Activated T-cell treated with anti-CD3 and anti-CD28 coated beads for 24 hours (primary cell): ENCODE measurements at regions not wholly inside any gene's neighbourhood (a gene's known extent, or its start where the extent isn't known, plus 50 kb on each side); places are given as distances from the start of the nearest gene placed in this dataset.
"Not testable (repeated sequence)": the region's sequence is repeated elsewhere in the genome, so short reads cannot be mapped to it uniquely, and the experiment has no call there.

Experiments used
- DNase-seq: peaks from one replicate; pipeline ENCODE4 v3.0.0-alpha.2; 2020; ENCODE audit warnings: low read depth

DNA sequence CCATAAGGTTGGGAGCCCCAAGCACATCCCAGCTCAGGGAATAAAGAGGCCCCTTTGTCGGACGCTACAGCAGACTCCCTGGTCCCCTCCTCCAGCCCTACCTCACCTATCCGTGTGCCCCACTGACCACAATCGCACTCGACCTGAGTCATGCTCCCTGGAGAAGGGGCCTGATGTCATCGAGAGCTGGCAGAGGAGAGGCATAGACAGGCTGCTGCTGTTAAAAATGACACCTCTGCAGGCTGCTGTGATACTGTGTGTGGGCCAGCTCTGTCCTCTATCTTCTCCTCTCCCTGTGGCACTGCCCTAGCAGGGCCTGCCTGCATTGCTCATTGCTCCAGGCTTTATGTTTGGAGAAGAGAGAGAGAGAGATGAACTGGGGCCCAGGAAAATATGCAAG is 123.4 kb upstream of the SYT13 start:
- no peak for DNase-seq

DNA sequence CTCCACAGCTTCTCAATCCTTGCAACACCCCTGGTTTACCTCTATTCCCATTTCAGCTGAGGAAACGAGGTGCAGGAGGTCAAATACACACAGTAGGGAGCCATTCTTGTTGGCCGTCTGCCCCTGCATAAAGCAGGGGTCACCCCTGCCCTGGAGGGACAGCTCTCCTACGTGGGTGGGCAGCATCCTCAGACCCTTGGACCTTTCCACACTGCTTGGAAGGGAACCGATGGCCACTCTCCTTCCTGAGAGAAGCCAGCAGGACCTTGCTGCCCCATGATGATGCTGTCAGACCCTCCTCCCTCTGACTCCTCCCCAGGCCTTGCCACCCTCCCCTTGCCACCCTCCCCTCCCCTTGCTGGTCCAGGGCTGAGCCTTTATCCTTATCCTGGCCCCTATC is 121.1 kb upstream of the SYT13 start:
- DNase-seq: no peak

DNA sequence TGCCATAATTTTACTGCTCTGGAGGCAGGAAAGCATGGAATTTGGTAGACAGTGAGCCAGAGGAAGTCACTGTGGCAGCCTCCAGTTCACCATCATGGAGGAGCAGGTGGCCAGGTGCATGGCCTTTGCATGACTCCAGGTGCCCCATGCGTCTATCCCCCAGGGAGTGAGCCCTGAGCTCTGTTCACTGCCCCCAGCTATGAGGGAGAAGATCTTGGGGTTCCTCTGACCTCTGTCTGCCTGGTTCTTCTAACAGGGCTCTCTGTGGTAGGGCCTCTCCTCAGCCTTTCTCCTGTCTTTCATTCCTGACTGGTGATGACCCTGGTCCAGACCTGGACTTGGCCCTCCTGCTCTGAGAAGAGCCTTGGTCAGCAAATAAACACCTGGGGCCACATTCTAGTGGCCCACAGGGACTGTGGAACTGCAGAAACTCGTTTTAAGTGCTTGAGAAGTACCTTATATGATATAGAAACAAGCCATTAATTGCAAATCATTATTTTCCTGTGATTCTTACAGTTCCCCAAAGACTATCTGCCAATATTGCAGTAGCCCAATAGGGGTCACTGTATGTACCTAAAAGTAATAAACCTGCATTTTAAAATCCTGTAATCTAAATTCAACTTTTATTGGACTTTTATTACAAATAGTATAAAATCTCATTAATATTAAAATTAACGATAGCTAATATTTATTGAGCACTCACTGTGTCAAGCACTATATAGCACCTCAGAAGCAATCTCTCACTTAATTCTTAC is 120.0 kb upstream of the SYT13 start:
- no peak for DNase-seq

DNA sequence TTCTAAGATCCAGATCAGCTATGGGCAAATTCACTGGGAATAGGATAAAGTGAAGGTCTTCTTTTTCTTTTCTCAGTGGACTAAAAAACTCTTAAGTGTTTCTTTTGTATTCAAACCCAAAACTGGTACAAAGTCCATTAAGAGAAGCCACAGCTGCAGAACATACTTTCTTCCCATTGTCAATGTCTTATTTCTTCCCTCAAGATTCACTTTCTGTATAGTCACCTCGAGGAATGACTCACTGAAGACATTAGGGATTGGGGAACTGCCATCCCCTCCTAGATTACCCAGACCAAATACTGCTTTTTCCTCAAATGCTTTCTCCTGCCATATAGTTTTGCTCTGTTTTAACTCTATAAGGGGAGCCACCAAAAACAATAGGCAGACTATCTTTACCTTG is 117.4 kb upstream of the SYT13 start:
- not testable (repeated sequence) for DNase-seq

DNA sequence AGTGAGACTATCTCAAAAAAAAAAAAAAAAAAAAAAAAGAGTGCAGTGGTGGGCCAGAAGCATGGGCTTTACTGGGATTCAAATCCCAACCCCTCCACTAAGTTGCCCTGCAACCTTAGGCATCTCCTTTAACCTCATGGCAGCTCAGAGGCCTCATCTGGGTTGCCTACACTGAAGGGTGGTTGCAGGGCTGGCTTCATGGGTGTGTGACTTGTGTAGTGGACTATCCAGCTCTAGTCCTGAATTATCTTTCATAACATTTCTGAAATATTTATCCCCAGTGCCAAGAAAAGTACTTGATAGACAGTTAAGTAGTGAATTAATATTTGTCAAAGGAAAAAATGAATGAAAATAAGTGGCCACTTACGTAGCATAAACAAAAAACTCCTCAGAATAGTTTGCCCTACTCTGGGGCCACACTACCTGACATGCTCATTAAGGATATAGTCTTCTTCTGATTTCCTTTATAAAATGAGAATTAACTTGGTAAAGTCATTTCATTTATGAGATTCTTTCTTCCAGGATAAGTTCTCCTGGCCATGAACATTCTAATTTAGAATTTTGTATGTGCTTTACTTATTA is 116.0 kb upstream of the SYT13 start:
- DNase-seq: no peak

DNA sequence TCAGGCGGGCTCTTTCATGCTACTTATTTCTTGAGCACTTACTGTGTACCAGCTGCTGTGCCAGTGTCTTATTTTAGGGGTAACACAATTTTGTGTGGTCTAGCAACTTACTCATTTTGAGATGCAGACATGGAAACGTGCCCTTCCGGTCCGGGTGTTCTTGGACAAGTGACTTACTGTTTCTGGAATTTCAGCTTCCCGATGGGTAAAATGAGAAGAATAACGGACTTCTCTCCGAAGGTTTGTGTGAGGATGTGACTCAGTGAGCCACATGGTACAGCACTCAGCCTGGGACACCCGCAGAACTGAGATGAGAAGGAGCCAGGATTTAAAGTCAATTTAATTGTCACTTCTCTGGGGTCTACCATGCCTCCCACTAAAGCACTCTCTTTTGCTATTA is 114.5 kb upstream of the SYT13 start:
- DNase-seq: no peak

DNA sequence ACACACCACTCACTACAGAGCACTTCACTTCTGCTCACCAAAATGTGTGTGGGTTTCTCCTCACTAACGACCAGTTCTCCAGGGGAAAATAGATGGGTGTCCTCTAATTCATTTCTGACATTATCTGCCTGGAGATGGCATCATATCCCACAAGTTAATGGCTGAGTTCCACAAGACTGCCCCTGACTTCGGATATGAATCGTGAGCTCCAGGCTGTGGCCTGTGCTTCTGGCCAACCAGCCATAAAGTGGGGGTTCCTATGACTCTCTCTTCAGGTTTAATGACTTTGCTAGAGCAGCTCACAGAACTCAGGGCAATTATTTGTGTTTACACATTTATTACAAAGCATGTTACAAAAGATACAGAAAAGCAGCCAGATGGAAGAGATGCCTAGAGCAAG is 113.0 kb upstream of the SYT13 start:
- no peak for DNase-seq

DNA sequence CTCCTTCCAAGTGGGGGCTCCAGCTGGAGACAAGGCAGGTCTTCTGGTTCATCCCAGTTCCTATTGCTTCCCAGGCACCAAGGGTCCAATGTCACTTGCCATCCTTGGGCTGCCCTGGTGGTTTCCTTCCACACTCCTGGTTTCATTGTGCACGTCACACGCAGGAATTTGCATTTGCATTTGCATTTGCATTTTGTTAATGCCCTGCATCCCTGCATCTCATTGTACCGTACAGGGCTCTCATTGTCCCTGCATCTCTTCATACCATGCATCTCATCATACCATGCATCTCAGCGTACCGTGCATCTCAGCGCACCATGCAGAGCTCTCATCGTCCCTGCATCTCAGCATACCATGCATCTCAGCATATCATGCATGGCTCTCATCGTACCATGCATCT is 112.2 kb upstream of the SYT13 start:
- no peak for DNase-seq

DNA sequence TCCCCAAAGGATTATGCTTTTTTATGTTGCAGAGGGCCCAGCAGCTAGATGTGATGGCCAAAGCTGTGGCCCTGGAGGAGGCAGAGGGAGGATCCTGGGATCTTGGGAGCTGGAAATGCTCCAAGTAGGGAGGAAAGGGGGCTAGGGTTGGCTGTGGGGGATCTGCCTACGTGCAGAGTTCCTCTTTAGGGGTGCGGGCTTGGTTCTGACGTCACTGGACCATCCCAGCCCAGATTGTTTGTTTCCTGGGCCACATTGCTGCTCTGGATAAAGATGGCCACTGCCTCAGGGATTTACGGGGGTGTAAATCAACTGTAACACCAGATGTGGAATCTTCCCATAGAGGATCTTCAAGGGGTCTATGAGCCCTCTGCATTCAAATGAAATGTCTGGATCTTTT is 110.3 kb upstream of the SYT13 start:
- DNase-seq: no peak

DNA sequence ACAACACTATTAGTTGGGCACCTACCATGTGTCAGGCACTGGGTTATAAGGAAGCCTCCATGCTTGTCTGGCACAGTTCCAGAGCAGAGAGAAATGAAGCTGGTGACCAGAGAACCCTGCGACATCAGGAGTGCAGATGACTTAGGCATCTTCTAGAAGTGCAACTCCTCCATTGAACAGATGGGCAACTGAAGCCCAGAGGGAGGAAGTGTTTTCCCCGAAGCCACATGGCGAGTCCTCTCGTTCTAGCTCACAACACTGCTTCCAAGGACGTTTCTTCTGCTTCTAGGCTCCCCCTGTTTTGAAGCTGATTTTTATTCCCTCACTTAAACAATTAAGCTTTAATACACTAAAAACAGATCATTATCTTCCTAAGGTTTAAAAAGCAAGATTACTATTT is 109.8 kb upstream of the SYT13 start:
- no peak for DNase-seq

DNA sequence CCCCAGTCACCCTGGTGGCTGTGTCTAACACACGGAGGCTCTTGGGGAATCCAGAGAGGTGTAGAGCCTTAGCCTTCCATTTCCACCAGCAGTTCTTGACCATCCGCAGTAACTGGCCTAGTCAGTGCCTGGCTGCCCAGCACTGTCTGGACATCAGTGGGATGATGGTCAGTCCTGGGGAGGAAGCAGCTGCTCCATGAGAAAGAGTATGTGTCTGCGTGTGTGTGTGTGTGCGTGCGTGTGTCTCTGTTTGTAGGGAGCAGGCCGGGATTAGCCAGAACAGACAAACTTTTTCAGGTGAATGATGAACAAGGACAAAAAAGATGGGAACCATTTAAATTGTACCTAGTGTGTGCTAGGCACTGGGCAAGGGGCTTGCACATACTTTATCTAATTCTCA is 109.3 kb upstream of the SYT13 start:
- no peak for DNase-seq

DNA sequence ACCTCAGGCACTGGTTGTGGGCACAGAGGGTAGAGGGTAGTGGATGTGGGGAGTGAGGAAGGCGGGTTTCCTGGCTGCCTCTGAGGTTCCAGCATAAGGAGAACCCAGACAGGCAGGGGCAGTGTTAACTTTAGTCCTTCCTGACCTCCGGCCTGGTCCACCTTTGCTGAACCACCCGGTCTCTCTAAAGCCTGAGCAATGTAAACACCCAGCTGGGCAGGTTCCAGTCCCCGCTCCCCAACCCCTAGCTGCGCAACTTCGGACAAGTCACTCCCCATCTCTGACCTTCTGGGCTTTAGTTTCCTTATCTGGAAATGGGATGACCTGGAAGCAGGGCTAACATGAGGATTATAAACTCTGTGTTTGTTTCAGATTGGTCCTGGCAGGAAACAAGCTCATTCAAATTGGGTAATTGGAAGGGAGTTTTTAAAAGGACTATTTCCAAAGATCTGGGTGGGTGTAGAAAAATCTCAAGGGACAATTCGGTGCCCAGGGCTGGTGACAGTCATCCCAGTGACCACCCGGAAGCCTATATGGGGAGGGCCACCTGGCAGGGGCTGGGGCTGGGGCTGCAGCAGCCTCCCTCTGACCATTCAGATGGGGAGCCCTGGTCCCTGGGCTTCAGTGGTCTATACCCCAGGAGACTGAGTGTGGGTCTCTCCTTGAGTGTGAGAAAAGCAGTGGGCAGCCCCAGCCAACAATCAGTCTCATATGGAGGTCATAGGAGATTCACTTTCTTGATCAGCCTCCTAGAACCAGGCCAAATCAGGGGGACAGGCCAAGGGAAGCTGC is 108.3 kb upstream of the SYT13 start:
- no peak for DNase-seq

DNA sequence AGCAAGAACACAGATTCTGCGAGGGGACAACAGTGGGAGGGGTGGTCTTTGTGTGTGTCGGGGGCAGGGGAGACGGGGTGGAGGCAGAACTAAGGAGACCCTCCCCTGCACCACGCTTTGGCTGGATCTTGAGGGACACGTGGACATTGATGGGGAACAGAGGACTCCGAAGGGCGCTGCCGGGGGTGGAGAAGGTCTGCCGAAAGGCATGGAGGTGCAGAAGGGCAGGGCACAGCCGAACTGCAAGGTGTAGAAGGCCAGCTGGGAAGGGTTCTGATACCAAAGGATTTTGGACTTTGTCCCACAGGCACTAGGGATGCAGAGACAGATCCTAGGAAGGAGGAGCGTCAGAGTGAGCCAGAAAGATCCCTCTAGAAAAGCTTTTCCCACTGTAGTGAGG is 107.7 kb upstream of the SYT13 start:
- DNase-seq: no peak

DNA sequence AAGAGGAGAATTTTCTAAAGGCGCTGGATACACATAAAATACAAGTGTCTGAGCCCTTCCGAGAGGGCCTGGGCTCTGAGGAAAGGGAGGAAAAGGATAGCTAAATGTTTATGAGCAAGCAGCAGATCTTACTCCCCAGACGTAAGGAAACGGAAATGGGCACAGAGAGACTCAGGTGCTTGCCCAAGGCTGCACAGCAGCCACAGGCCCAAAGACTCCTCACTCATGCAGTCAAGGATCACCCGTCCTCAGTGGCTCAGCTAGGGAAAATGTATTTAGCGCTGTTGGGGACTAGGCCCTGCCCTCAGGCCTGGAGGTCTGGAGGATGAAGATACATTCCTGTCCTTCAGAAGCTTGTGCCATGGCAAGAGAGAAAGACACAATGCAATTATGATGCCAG is 107.2 kb upstream of the SYT13 start:
- DNase-seq: no peak

DNA sequence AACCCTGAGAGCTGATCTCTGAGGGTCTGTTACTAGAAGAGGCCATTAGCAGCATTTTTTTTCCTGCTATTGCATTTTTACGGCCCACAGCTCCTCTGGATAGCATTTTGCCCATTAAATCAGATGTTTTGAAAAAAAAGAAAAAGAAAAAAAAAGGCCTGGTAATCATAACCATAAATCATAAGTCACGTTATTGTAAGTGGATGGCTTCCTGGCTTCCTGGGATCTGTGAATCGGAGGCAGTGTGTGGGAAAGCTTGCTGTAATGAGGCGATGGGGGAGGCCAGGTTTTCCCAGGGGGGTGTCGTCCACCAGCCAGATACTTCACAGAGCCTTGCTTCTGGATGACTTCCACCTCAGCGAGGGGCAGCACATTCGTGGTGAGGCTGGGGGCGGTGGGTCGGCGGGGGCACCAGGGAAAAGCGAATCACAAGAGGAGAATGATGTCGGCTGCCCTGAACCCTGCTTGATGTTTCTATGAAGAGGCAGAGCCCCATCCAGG is 106.5 kb upstream of the SYT13 start:
- no peak for DNase-seq

DNA sequence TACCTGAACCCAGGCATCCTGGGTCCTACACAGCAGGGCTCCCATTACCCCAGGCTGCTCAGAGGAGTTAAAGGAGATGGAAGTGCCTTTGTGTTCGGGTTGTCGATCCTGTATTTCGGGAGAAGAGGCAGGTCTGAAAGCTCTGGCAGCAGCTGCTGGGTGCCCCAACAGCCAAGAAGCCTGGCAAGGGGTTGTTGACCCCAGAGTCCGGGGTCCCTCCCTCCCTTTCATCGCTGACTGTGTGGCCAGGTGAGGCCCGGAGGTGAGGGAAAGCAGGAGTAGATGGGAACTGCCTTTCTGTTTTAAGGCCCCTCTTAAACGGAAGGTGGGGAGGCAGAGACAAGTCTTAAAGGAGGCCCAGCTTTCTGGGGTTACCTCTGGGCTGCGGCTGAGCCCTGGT is 106.0 kb upstream of the SYT13 start:
- DNase-seq: no peak

DNA sequence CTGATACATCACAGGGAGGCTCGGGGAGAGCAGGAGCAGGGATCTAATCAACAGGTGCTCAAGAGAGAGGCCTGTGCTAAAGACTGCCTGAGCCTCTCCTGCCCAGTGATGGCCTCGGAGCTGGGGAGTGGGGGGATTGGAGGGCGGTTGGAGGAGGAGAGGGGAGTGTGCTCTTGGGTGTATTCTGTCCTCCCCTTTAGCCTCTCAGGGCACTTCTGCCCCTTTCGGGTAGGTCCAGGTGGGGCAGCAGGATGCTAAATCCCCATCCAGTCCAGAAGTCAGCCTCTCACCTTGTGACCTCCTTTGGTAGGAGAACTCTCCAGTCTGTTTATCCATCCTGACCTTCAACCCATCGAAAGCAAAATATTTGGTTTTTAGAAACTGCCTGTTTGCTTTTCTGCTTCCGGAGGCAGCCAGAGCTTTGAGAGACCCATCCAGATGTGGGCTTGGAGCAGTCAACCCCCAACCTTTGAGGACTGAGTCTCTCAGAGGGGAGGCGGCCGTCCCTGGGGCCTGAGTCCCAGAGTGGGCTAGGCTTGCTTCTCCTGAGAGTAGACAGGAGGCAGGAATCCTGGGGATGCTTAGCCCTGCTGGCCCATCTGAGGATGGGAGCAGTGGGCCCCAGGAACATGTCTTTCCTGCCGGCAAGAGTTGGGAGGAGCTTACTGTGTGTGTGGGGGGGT is 105.2 kb upstream of the SYT13 start:
- no peak for DNase-seq

DNA sequence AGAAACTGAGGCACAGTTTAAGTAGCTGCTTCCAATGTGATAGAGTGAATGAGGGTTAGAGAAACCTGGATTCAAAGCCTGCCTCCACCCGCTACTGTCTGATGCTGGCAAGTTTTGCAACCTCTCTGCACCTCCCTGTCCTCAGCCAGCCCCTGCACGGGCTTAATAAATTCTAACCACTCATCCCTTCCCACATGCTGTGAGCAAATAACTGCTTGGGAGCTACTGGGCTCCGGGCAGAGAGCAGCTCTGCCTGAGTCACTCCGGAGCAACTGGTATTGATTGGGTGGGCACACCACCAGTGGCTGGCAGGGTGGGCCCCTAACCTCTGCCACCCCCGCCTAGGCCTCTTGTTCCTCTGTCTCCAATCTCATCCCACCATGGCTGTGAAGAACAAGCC is 104.3 kb upstream of the SYT13 start:
- no peak for DNase-seq

DNA sequence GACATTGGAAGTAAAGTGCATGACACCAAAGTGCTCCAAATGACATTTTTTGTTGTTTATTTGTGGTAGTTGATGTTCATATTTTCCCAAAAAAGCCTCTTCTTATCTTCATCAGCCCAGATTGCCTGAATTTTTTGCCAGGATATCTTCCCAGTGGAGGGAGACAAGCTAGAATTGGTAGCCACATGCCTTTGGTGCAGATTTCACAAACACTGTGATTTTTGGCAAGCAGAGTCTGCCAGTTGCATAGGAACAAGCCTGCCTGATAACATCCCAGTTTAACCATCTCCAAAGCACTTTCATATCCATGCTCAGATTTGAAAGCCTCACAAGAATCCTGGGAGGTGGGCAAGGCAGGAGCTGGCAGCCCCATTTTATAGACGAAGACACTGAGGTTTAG is 102.3 kb upstream of the SYT13 start:
- DNase-seq: no peak

DNA sequence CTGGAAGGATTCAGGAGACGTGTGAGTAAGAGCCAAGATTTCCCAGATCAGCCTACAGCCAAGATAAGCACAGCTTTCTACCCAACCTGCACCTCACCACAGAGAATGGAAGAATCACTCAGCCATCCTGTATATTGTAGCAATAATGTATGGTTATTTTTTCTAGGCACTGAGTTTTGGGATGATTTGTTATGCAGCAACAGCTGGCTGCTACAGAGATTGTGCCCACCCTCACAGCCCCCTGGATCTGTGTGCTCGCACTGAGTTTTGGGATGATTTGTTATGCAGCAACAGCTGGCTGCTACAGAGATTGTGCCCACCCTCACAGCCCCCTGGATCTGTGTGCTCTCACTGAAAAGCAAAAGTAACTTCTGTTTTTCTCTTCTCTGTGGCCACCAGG is 101.7 kb upstream of the SYT13 start:
- not testable (repeated sequence) for DNase-seq

DNA sequence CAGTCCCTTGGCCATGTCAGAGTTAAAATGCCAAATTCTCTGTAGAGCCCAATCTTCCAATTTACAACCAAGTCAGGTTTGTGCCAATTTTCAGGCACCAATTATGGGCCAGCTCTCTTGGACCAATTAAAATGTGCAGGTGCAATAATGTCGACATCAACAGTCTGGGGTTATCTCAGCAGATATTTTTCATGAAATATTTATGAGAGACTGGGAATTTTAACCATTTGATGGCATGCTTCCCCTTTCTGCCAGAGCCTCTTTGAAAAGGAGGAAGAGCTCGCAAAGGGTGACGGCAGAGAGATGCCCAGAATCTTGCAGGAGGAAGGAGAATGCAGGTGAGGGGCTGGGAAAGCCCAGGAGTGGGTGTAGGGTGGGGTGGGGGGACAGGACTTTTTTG is 100.8 kb upstream of the SYT13 start:
- DNase-seq: no peak

DNA sequence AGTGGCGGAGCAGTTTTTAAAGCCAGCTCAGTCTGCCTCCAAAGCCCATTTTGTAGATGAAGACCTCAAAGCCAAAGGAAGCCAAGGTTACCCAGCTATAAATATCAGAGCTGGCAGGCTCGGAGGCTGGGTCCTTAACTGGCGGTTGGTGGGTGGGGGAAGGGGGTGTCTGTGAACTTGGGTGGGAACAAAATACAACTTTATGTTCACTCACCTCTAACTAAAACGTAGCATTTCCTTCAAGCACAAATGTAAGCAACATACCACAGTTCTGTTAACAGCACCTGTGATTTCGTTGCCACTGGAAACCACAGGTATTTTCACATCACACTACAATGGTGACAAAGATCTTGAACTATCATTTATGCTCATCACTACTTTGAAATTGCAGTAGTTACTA is 99.7 kb upstream of the SYT13 start:
- DNase-seq: no peak

DNA sequence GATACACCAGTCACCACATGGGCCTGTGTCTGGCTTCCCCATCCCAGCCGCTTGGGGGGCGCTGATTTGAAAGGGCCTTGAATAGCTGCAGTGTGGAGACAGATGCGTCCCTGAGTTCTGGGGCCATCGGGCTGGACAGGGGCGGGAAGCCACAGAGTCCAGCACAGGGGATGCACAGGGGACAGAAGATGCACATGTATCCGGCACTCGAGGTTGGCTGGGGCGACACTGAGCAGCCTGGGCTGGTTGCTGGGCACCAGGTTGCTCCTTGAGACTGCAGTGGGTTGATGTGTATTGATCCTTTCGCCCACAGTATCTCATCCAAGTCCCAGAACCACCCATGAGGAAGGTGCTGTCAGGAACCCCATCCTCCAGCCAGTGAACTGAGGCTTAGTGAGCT is 99.3 kb upstream of the SYT13 start:
- no peak for DNase-seq
